IMR-90 (cell line): ENCODE measurements at regions not wholly inside any gene's neighbourhood (a gene's known extent, or its start where the extent isn't known, plus 50 kb on each side); places are given as distances from the start of the nearest gene placed in this dataset.

Source experiments
- ATAC-seq: fragments of 200-7000 bp; cut with Tn5 transposase; 2 replicates; pipeline ENCODE4 v1.9.1; 2020; ENCODE audit warnings: low read depth, mild to moderate bottlenecking, moderate library complexity
- BruUV-seq: library from RNA; stranded (reverse); fragments of 400-500 nt; replicated peaks from 2 replicates; lab custom pipeline; 2021; lab: Mats Ljungman, UMichigan
- CTCF ChIA-PET: fragments of 300-600 bp; formaldehyde crosslinking; extraction: SDS; loops from one replicate; lab custom pipeline; 2021; ENCODE audit warnings: antibody characterized with exemption; lab: Yijun Ruan, JAX
- POLR2A ChIA-PET: fragments of 300-600 bp; sonication (Branson Sonifier 250); formaldehyde crosslinking; loops from one replicate; lab custom pipeline; 2022; ENCODE audit warnings: antibody characterized with exemption; ENCODE audit not compliant: unreplicated experiment; lab: Charles Lee
- DNase-seq: peaks from one replicate; pipeline ENCODE4 v3.0.0; 2013
- H2AFZ ChIP-seq: replicated peaks from 2 replicates; pipeline ENCODE3; 2013; ENCODE audit warnings: low read length, mild to moderate bottlenecking; ENCODE audit not compliant: poor library complexity
- H2AK5ac ChIP-seq: 2 replicates; pipeline ENCODE4 v1.6.1; 2013; ENCODE audit warnings: low read depth, low read length, inconsistent platforms
- H2AK9ac ChIP-seq: replicated peaks from 2 replicates; pipeline ENCODE3; 2013; ENCODE audit warnings: mild to moderate bottlenecking, low read depth, low read length, moderate library complexity; ENCODE audit not compliant: poor library complexity
- H2BK120ac ChIP-seq: 2 replicates; pipeline ENCODE4 v1.6.1; 2013; ENCODE audit warnings: low read depth, low read length, inconsistent platforms
- H2BK15ac ChIP-seq: 3 replicates; pipeline ENCODE4 v1.6.1; 2013; ENCODE audit warnings: low read depth, low read length, inconsistent platforms
- H2BK20ac ChIP-seq: 2 replicates; pipeline ENCODE4 v1.6.1; 2013; ENCODE audit warnings: low read depth, mild to moderate bottlenecking, inconsistent platforms, low read length, moderate library complexity
- H2BK5ac ChIP-seq: 2 replicates; pipeline ENCODE4 v1.6.1; 2013; ENCODE audit warnings: mild to moderate bottlenecking, low read depth, low read length, inconsistent platforms; ENCODE audit not compliant: poor library complexity, severe bottlenecking
- H3K14ac ChIP-seq: replicated peaks from 2 replicates; pipeline ENCODE4 v1.6.1; 2013; ENCODE audit warnings: low read depth, low read length, inconsistent platforms
- H3K18ac ChIP-seq: 2 replicates; pipeline ENCODE4 v1.6.1; 2013; ENCODE audit warnings: low read depth, low read length, control low read depth
- H3K23ac ChIP-seq: 2 replicates; pipeline ENCODE4 v1.6.1; 2013; ENCODE audit warnings: low read depth, low read length, inconsistent platforms
- H3K27ac ChIP-seq: 2 replicates; pipeline ENCODE4 v1.5.1; 2013; ENCODE audit warnings: mild to moderate bottlenecking, control low read depth, low read length; ENCODE audit not compliant: insufficient read depth
- H3K27me3 ChIP-seq: 2 replicates; pipeline ENCODE4 v1.6.1; 2013; ENCODE audit warnings: low read length; ENCODE audit not compliant: control insufficient read depth, insufficient read depth
- H3K36me3 ChIP-seq: 2 replicates; pipeline ENCODE4 v1.6.1; 2013; ENCODE audit warnings: low read length, mixed read lengths; ENCODE audit not compliant: control insufficient read depth, insufficient read depth
- H3K4ac ChIP-seq: 2 replicates; pipeline ENCODE4 v1.6.1; 2013; ENCODE audit warnings: low read depth, low read length, inconsistent platforms
- H3K4me1 ChIP-seq: 2 replicates; pipeline ENCODE4 v1.6.1; 2013; ENCODE audit warnings: low read length, mixed read lengths; ENCODE audit not compliant: control insufficient read depth, insufficient read depth
- H3K4me2 ChIP-seq: 2 replicates; pipeline ENCODE4 v1.6.1; 2013; ENCODE audit warnings: low read depth, mild to moderate bottlenecking, control low read depth, low read length, moderate library complexity
- H3K4me3 ChIP-seq: 2 replicates; pipeline ENCODE4 v1.5.1; 2013; ENCODE audit warnings: low read depth, mild to moderate bottlenecking, control low read depth, low read length, moderate library complexity; ENCODE audit not compliant: insufficient read depth
- H3K56ac ChIP-seq: 2 replicates; pipeline ENCODE4 v1.6.1; 2013; ENCODE audit warnings: low read length, inconsistent platforms; ENCODE audit not compliant: insufficient read depth; ENCODE audit errors: extremely low read depth
- H3K79me1 ChIP-seq, 2 experiments: 2 replicates each; pipeline ENCODE4 v1.6.1; 2013; ENCODE audit warnings: low read length in 2 of 2, inconsistent platforms in 1 of 2, low read depth in 1 of 2
- H3K9ac ChIP-seq: 2 replicates; pipeline ENCODE4 v1.6.1; 2013; ENCODE audit warnings: low read depth, low read length, control low read depth
- H3K9me1 ChIP-seq: 2 replicates; pipeline ENCODE4 v1.6.1; 2013; ENCODE audit warnings: low read length, inconsistent platforms; ENCODE audit not compliant: insufficient read depth
- H3K9me3 ChIP-seq: 2 replicates; pipeline ENCODE4 v1.6.1; 2013; ENCODE audit warnings: low read length; ENCODE audit not compliant: control insufficient read depth, insufficient read depth
- H4K20me1 ChIP-seq: 2 replicates; pipeline ENCODE4 v1.6.1; 2013; ENCODE audit warnings: low read length, inconsistent platforms; ENCODE audit not compliant: insufficient read depth
- H4K5ac ChIP-seq: 2 replicates; pipeline ENCODE4 v1.6.1; 2013; ENCODE audit warnings: mild to moderate bottlenecking, low read depth, low read length, control low read depth
- H4K8ac ChIP-seq, 2 experiments: 2 replicates each; pipeline ENCODE4 v1.6.1; 2013; ENCODE audit warnings: low read depth in 2 of 2, low read length in 2 of 2, control low read depth in 1 of 2, inconsistent platforms in 1 of 2
- H4K91ac ChIP-seq: 2 replicates; pipeline ENCODE4 v1.6.1; 2013; ENCODE audit warnings: low read depth, low read length, inconsistent platforms; ENCODE audit not compliant: insufficient read depth
- BHLHE40 ChIP-seq: fragments of 150-350 bp; IDR thresholded peaks from 2 replicates; pipeline ENCODE4 v1.6.1; 2016; ENCODE audit warnings: mild to moderate bottlenecking, low read depth, low read length
- CEBPB ChIP-seq: IDR thresholded peaks from 2 replicates; pipeline ENCODE4 v1.6.1; 2012; ENCODE audit warnings: low read depth, low read length, improper control_type of control experiment
- CHD1 ChIP-seq: IDR thresholded peaks from 2 replicates; pipeline ENCODE4 v1.6.1; 2012; ENCODE audit warnings: low read depth, low read length, improper control_type of control experiment
- CTCF ChIP-seq: conservative IDR thresholded peaks from 2 replicates; pipeline ENCODE4 v1.5.1; 2012; ENCODE audit warnings: mild to moderate bottlenecking, low read depth, low read length, improper control_type of control experiment
- ELK1 ChIP-seq: fragments of 150-350 bp; IDR thresholded peaks from 2 replicates; pipeline ENCODE4 v1.6.1; 2016; ENCODE audit warnings: low read depth, mild to moderate bottlenecking, low read length, moderate library complexity, borderline replicate concordance
- MAFK ChIP-seq: IDR thresholded peaks from 2 replicates; pipeline ENCODE4 v1.6.1; 2012; ENCODE audit warnings: low read depth, low read length, improper control_type of control experiment
- MAZ ChIP-seq: IDR thresholded peaks from 2 replicates; pipeline ENCODE4 v1.6.1; 2012; ENCODE audit warnings: low read depth, mild to moderate bottlenecking, low read length, improper control_type of control experiment, moderate library complexity, borderline replicate concordance
- MXI1 ChIP-seq: IDR thresholded peaks from 2 replicates; pipeline ENCODE4 v1.6.1; 2012; ENCODE audit warnings: low read depth, mild to moderate bottlenecking, low read length, moderate library complexity, borderline replicate concordance
- NFE2L2 ChIP-seq: fragments of 150-350 bp; IDR thresholded peaks from 2 replicates; pipeline ENCODE4 v1.6.1; 2016; ENCODE audit warnings: low read depth, mild to moderate bottlenecking, low read length
- POLR2A ChIP-seq: IDR thresholded peaks from 2 replicates; pipeline ENCODE4 v1.6.1; 2012; ENCODE audit warnings: mild to moderate bottlenecking, low read depth, low read length
- RAD21 ChIP-seq: IDR thresholded peaks from 2 replicates; pipeline ENCODE4 v1.6.1; 2012; ENCODE audit warnings: low read length, improper control_type of control experiment
- RCOR1 ChIP-seq: IDR thresholded peaks from 2 replicates; pipeline ENCODE4 v1.6.1; 2012; ENCODE audit warnings: mild to moderate bottlenecking, low read length, improper control_type of control experiment; ENCODE audit not compliant: insufficient replicate concordance
- RFX5 ChIP-seq: IDR thresholded peaks from 2 replicates; pipeline ENCODE4 v1.8.0; 2012; ENCODE audit warnings: low read depth, mild to moderate bottlenecking, low read length, moderate library complexity
- SMC3 ChIP-seq: fragments of 150-350 bp; IDR thresholded peaks from 2 replicates; pipeline ENCODE4 v1.6.1; 2016; ENCODE audit warnings: low read depth, mild to moderate bottlenecking, antibody characterized with exemption, low read length, moderate library complexity
- WGBS, 2 experiments: methylation state at CpG; one replicate each; pipeline versions ENCODE4 v1.1.5 to v1.1.7; 2013; ENCODE audit warnings: missing lambda C conversion rate in 2 of 2; ENCODE audit not compliant: insufficient read length in 1 of 2; ENCODE audit errors: extremely low coverage in 2 of 2; 5-methylcytosine and 5-hydroxymethylcytosine counted together
- dilution Hi-C: fragments of 300-500 bp; cut with HindIII; formaldehyde crosslinking; loops from one replicate; pipeline ENCODE4 v1.14.3; 2018; ENCODE audit warnings: low sequenced_read_pairs; ENCODE audit not compliant: unreplicated experiment
- in situ Hi-C: fragments of 300-500 bp; cut with MboI; formaldehyde crosslinking; loops from 3 replicates; pipeline ENCODE4 v1.14.3; 2019; ENCODE audit warnings: low sequenced_read_pairs, inconsistent platforms, mixed read lengths
- intact Hi-C: fragments of 100-400 bp; cut with micrococcal nuclease; formaldehyde crosslinking; loops from 2 replicates; pipeline ENCODE4 v1.10.0; 2022
- TF ChIP-seq, protein P1 (sequence below): fragments of 150-350 bp; IDR thresholded peaks from 2 replicates; pipeline ENCODE4 v1.6.1; 2017; ENCODE audit warnings: mild to moderate bottlenecking, antibody characterized with exemption, low read length, low read depth

- Histone ChIP-seq H2BK5ac (no peak overlapping the region), H2AK9ac (no peak overlapping the region), H2BK120ac (no peak overlapping the region), H3K9me1 (no peaks in the 10 kb centered on the region), H2AK5ac (no peak overlapping the region), H3K9me3 (peaks cover 47% of the 10 kb centered on the region), H3K79me1 (no peaks in the 10 kb centered on the region), H3K36me3 (no peaks in the 10 kb centered on the region), H4K5ac (no peak overlapping the region), H2BK15ac (no peak overlapping the region), H3K4ac (no peak overlapping the region), H3K9ac (no peak overlapping the region), H3K56ac (no peak overlapping the region), H2AFZ (no peak overlapping the region), H2BK20ac (no peak overlapping the region), H3K4me1 (no peaks in the 10 kb centered on the region), H4K8ac (no peak overlapping the region), H3K18ac (no peak overlapping the region), H3K14ac (no peak overlapping the region), H3K4me3 (no peak overlapping the region), H4K20me1 (no peaks in the 10 kb centered on the region), H4K91ac (no peak overlapping the region), H3K23ac (no peak overlapping the region), H3K27me3 (no peaks in the 10 kb centered on the region), H3K27ac (no peak overlapping the region), H3K4me2 (no peak overlapping the region)
- WGBS, 2 experiments, result 64% methylated on average over 3 of the region's 15 CpGs; no CpG with 5 or more reads in 1 of the 2 experiments
- no TSS peak for BruUV-seq
- DNase-seq, result no peak
- no peak for ATAC-seq
- in situ Hi-C loops, result no loop called here
- ChIA-PET POLR2A (no interaction called here), CTCF (no interaction called here)
- TF ChIP-seq CHD1 (no peak), ELK1 (no peak), CTCF (no peak), MXI1 (no peak), RFX5 (no peak), MAFK (no peak), RAD21 (no peak), POLR2A (no peak), MAZ (no peak), CEBPB (no peak), SMC3 (no peak), NFE2L2 (no peak), BHLHE40 (no peak), RCOR1 (no peak)
- TF ChIP-seq, protein P1, sequence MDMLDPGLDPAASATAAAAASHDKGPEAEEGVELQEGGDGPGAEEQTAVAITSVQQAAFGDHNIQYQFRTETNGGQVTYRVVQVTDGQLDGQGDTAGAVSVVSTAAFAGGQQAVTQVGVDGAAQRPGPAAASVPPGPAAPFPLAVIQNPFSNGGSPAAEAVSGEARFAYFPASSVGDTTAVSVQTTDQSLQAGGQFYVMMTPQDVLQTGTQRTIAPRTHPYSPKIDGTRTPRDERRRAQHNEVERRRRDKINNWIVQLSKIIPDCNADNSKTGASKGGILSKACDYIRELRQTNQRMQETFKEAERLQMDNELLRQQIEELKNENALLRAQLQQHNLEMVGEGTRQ, result no peak
- dilution Hi-C loops, result no loop called here
- intact Hi-C loops, result no loop called here
These were observed 256.0 kb upstream of the TCERG1L start for GRCh38 chr10:131567279-131568162.
